ENCODE measurements at regions not wholly inside any gene's neighbourhood (a gene's known extent, or its start where the extent isn't known, plus 50 kb on each side); places are given as distances from the start of the nearest gene placed in this dataset.

- Histone ChIP-seq H3K4me1 (replicated peaks; ENCODE audit: insufficient read depth) (no peaks in the 10 kb centered on the region), H3K9me3 (ENCODE audit: insufficient read depth, low read depth) (no peaks in the 10 kb centered on the region), H3K9me2 (ENCODE audit: insufficient read depth) (no peaks in the 10 kb centered on the region), H3K4me2 (no peak overlapping the region), H4K20me1 (ENCODE audit: insufficient read depth) (no peaks in the 10 kb centered on the region), H3K36me3 (ENCODE audit: low read depth) (no peaks in the 10 kb centered on the region), H3K27me3 (ENCODE audit: insufficient read depth, low read depth) (no peaks in the 10 kb centered on the region), H2AFZ (no peak overlapping the region), H3K4me3 (no peak overlapping the region), H3F3A (ENCODE audit: insufficient read depth, low read depth) (no peaks in the 10 kb centered on the region), H3K27ac (no peak overlapping the region), H3K79me2 (ENCODE audit: low read depth) (no peaks in the 10 kb centered on the region)
- no peak for TF ChIP-seq CTCF (conservative IDR thresholded peaks at IDR 0.05)
- TF ChIP-seq EZH2 (IDR thresholded peaks at IDR 0.05; ENCODE audit: low read depth): no peak
- CTCF ChIA-PET: no interaction called here
- intact Hi-C loops (cut with micrococcal nuclease; ENCODE audit: unreplicated experiment): no loop called here
- no TSS peak for BruUV-seq (replicated peaks)
- no peak for DNase-seq
- POLR2A ChIA-PET (ENCODE audit: unreplicated experiment): no interaction called here
Observed at GRCh38 chr2:216557820-216558219, 59.2 kb downstream of the RPL37A start.

GRCh38 chr2:216559625-216560156 is 61.0 kb downstream of the RPL37A start:
- TF ChIP-seq CTCF (conservative IDR thresholded peaks at IDR 0.05) (no peak), EZH2 (IDR thresholded peaks at IDR 0.05; ENCODE audit: low read depth) (no peak)
- Histone ChIP-seq H3K27ac (no peak overlapping the region), H3K36me3 (ENCODE audit: low read depth) (no peaks in the 10 kb centered on the region), H3K9me3 (ENCODE audit: insufficient read depth, low read depth) (no peaks in the 10 kb centered on the region), H3K9me2 (ENCODE audit: insufficient read depth) (no peaks in the 10 kb centered on the region), H3K79me2 (ENCODE audit: low read depth) (no peaks in the 10 kb centered on the region), H2AFZ (no peak overlapping the region), H3K4me1 (replicated peaks; ENCODE audit: insufficient read depth) (no peaks in the 10 kb centered on the region), H3K4me2 (no peak overlapping the region), H3K4me3 (no peak overlapping the region), H4K20me1 (ENCODE audit: insufficient read depth) (no peaks in the 10 kb centered on the region), H3F3A (ENCODE audit: insufficient read depth, low read depth) (no peaks in the 10 kb centered on the region), H3K27me3 (ENCODE audit: insufficient read depth, low read depth) (no peaks in the 10 kb centered on the region)
- no peak for DNase-seq
- intact Hi-C loops (cut with micrococcal nuclease; ENCODE audit: unreplicated experiment): no loop called here
- POLR2A ChIA-PET (ENCODE audit: unreplicated experiment): no interaction called here
- CTCF ChIA-PET: no interaction called here
- BruUV-seq (replicated peaks): no TSS peak

- intact Hi-C loops (cut with micrococcal nuclease; ENCODE audit: unreplicated experiment): no loop called here
- POLR2A ChIA-PET (ENCODE audit: unreplicated experiment): no interaction called here
Observed at GRCh38 chr2:216560838-216561270, 62.2 kb downstream of the RPL37A start.

More at GRCh38 chr2:216560838-216561270, 62.2 kb downstream of the RPL37A start:
- no peak overlapping the region for H3K4me2 ChIP-seq
- H3K36me3 ChIP-seq (ENCODE audit: low read depth): no peaks in the 10 kb centered on the region
- no TSS peak for BruUV-seq (replicated peaks)
- no peak overlapping the region for H3K4me3 ChIP-seq
- H3K9me2 ChIP-seq (ENCODE audit: insufficient read depth): no peaks in the 10 kb centered on the region
- H3K27ac ChIP-seq: no peak overlapping the region
- no peaks in the 10 kb centered on the region for H3K4me1 ChIP-seq (replicated peaks; ENCODE audit: insufficient read depth)
- no peak for TF ChIP-seq EZH2 (IDR thresholded peaks at IDR 0.05; ENCODE audit: low read depth)
- no peak for TF ChIP-seq CTCF (conservative IDR thresholded peaks at IDR 0.05)
- H3K9me3 ChIP-seq (ENCODE audit: insufficient read depth, low read depth): no peaks in the 10 kb centered on the region
- no peaks in the 10 kb centered on the region for H3K27me3 ChIP-seq (ENCODE audit: insufficient read depth, low read depth)
- H3F3A ChIP-seq (ENCODE audit: insufficient read depth, low read depth): no peaks in the 10 kb centered on the region
- H4K20me1 ChIP-seq (ENCODE audit: insufficient read depth): no peaks in the 10 kb centered on the region
- no peak overlapping the region for H2AFZ ChIP-seq
- no peak for DNase-seq
- no peaks in the 10 kb centered on the region for H3K79me2 ChIP-seq (ENCODE audit: low read depth)
- CTCF ChIA-PET: no interaction called here
